Endothelial cell of umbilical vein (primary cell): ENCODE measurements at regions not wholly inside any gene's neighbourhood (a gene's known extent, or its start where the extent isn't known, plus 50 kb on each side); places are given as distances from the start of the nearest gene placed in this dataset.

Source experiments
- BruUV-seq: library from RNA; stranded (reverse); fragments of 400-500 nt; replicated peaks from 2 replicates; lab custom pipeline; 2021; lab: Mats Ljungman, UMichigan
- CTCF ChIA-PET: fragments of 300-600, 350-600 bp; sonication (Branson Sonifier 250); formaldehyde crosslinking; loops from one replicate; lab custom pipeline; 2021; ENCODE audit warnings: antibody characterized with exemption, inconsistent platforms; lab: Charles Lee
- POLR2A ChIA-PET: fragments of 300-600, 350-600 bp; sonication (Branson Sonifier 250); formaldehyde crosslinking; loops from one replicate; lab custom pipeline; 2021; ENCODE audit warnings: antibody characterized with exemption, inconsistent platforms; lab: Charles Lee
- DNase-seq: peaks from one replicate; pipeline ENCODE4 v3.0.0-alpha.2; 2011; ENCODE audit warnings: low read depth, low spot score
- FAIRE-seq: peaks from 2 replicates; lab custom pipeline; 2011; peaks lifted over from hg19 to GRCh38; lab: Jason Lieb, UNC
- H2AFZ ChIP-seq: 2 replicates; pipeline ENCODE4 v1.6.0; 2012; ENCODE audit warnings: low read depth, low read length, control low read depth, inconsistent platforms
- H3K27ac ChIP-seq: 2 replicates; pipeline ENCODE4 v1.5.1; 2011; ENCODE audit warnings: low read depth, mild to moderate bottlenecking, control low read depth, low read length, moderate library complexity; ENCODE audit not compliant: insufficient read depth
- H3K27me3 ChIP-seq, 2 experiments: 2 replicates each; pipeline versions ENCODE4 v1.6.0 to v1.6.1; 2011; ENCODE audit warnings: low read length in 2 of 2, mixed read lengths in 1 of 2; ENCODE audit not compliant: control insufficient read depth in 2 of 2, insufficient read depth in 2 of 2
- H3K36me3 ChIP-seq, 2 experiments: 2 replicates in 1 of 2; 3 replicates in 1 of 2; pipeline ENCODE4 v1.5.1; 2011; ENCODE audit warnings: low read length in 2 of 2, mild to moderate bottlenecking in 1 of 2, moderate library complexity in 1 of 2; ENCODE audit not compliant: control insufficient read depth in 2 of 2, insufficient read depth in 2 of 2; ENCODE audit errors: extremely low read depth in 1 of 2
- H3K4me1 ChIP-seq: 3 replicates; pipeline ENCODE4 v1.5.1; 2011; ENCODE audit warnings: mild to moderate bottlenecking, low read length; ENCODE audit not compliant: control insufficient read depth, insufficient read depth; ENCODE audit errors: extremely low read depth
- H3K4me2 ChIP-seq: 2 replicates; pipeline ENCODE4 v1.6.1; 2011; ENCODE audit warnings: low read length, control low read depth, mixed read lengths; ENCODE audit not compliant: insufficient read depth
- H3K4me3 ChIP-seq, 3 experiments: fragments of 200-600 bp in 1 of 3; sonication (generic), shearing (Covaris generic) in 1 of 3; replicated peaks in 1 of 3; 2 replicates each; pipeline ENCODE4 v1.5.1; 2011 to 2016; ENCODE audit warnings: control low read depth in 3 of 3, low read length in 3 of 3, mild to moderate bottlenecking in 2 of 3, inconsistent platforms in 1 of 3, low read depth in 1 of 3, moderate library complexity in 1 of 3; ENCODE audit not compliant: insufficient read depth in 1 of 3
- H3K79me2 ChIP-seq: 2 replicates; pipeline ENCODE4 v1.6.0; 2012; ENCODE audit warnings: low read length, inconsistent platforms; ENCODE audit not compliant: control insufficient read depth, insufficient read depth
- H3K9ac ChIP-seq: replicated peaks from 2 replicates; pipeline ENCODE3; 2011; ENCODE audit warnings: low read length, control low read depth; ENCODE audit not compliant: insufficient read depth; ENCODE audit errors: extremely low read depth
- H3K9me1 ChIP-seq: replicated peaks from 3 replicates; pipeline ENCODE4 v1.6.0; 2011; ENCODE audit warnings: mild to moderate bottlenecking, low read length; ENCODE audit not compliant: control insufficient read depth, insufficient read depth; ENCODE audit errors: extremely low read depth
- H3K9me3 ChIP-seq: replicated peaks from 2 replicates; pipeline ENCODE4 v1.5.1; 2012; ENCODE audit warnings: low read length, inconsistent platforms; ENCODE audit not compliant: control insufficient read depth, insufficient read depth
- H4K20me1 ChIP-seq: replicated peaks from 2 replicates; pipeline ENCODE3; 2011; ENCODE audit warnings: mild to moderate bottlenecking, low read length; ENCODE audit not compliant: control insufficient read depth, insufficient read depth; ENCODE audit errors: extremely low read depth
- CTCF ChIP-seq, 2 donors: IDR thresholded peaks; 1 replicate in 1 of 2; 2 replicates in 1 of 2; pipeline ENCODE4 v1.5.1; 2011; ENCODE audit warnings: low read length in 2 of 2, mild to moderate bottlenecking in 2 of 2, moderate library complexity in 2 of 2, control low read depth in 1 of 2, inconsistent platforms in 1 of 2, low read depth in 1 of 2; ENCODE audit not compliant: insufficient read depth in 1 of 2; ENCODE audit errors: extremely low read depth in 1 of 2
- EZH2 ChIP-seq: IDR thresholded peaks from 2 replicates; pipeline ENCODE4 v1.6.1; 2012; ENCODE audit warnings: borderline replicate concordance, low read depth, mild to moderate bottlenecking, moderate library complexity, low read length, inconsistent platforms; ENCODE audit not compliant: severe bottlenecking
- FOS ChIP-seq: IDR thresholded peaks from 2 replicates; pipeline ENCODE4 v1.6.1; 2011; ENCODE audit warnings: mild to moderate bottlenecking, low read length, moderate library complexity, borderline replicate concordance; ENCODE audit not compliant: insufficient read depth
- GATA2 ChIP-seq: IDR thresholded peaks from 2 replicates; pipeline ENCODE4 v1.7.0; 2011; ENCODE audit warnings: low read depth, mild to moderate bottlenecking, moderate library complexity, mixed read lengths, low read length; ENCODE audit not compliant: insufficient read length, insufficient read depth
- JUN ChIP-seq: IDR thresholded peaks from 2 replicates; pipeline ENCODE4 v1.6.1; 2011; ENCODE audit warnings: borderline replicate concordance, low read depth; ENCODE audit not compliant: insufficient read length, insufficient read depth
- MAX ChIP-seq: IDR thresholded peaks from 2 replicates; pipeline ENCODE4 v1.6.1; 2011; ENCODE audit not compliant: insufficient read depth, insufficient read length
- MYC ChIP-seq: IDR thresholded peaks from one replicate; pipeline ENCODE4 v1.6.1; 2011; ENCODE audit warnings: mild to moderate bottlenecking, low read depth, low read length
- POLR2A ChIP-seq: IDR thresholded peaks from 2 replicates; pipeline ENCODE4 v1.6.1; 2012; ENCODE audit warnings: low read depth, mild to moderate bottlenecking, control low read depth, low read length
- POLR2AphosphoS5 ChIP-seq: IDR thresholded peaks from 2 replicates; pipeline ENCODE4 v1.6.1; 2012; ENCODE audit warnings: low read depth, mild to moderate bottlenecking, control low read depth, low read length, moderate library complexity; ENCODE audit not compliant: insufficient read depth
- dilution Hi-C: fragments of 300-500 bp; cut with MboI; formaldehyde crosslinking; loops from one replicate; pipeline ENCODE4 v1.15.0; 2019; ENCODE audit warnings: low sequenced_read_pairs; ENCODE audit not compliant: extremely low pct_ligation_motif_present
- intact Hi-C: fragments of 100-400 bp; cut with micrococcal nuclease; formaldehyde crosslinking; loops from one replicate; pipeline ENCODE4 v1.10.0; 2022

GRCh38 chr5:13595978-13596377, 348.5 kb downstream of the DNAH5 start:
- H3K9me3 ChIP-seq: no peaks in the 10 kb centered on the region
- BruUV-seq: no TSS peak
- no peaks in the 10 kb centered on the region for H3K9me1 ChIP-seq
- H3K36me3 ChIP-seq: no peaks in the 10 kb centered on the region
- H3K4me2 ChIP-seq: no peak overlapping the region
- ChIA-PET POLR2A (no interaction called here), CTCF (no interaction called here)
- FAIRE-seq (no peak), DNase-seq (no peak)
- H3K9ac ChIP-seq: no peak overlapping the region
- no peak overlapping the region for H3K27ac ChIP-seq
- no peaks in the 10 kb centered on the region for H3K4me1 ChIP-seq
- H3K4me3 ChIP-seq: no peak overlapping the region
- H3K27me3 ChIP-seq: no peaks in the 10 kb centered on the region
- intact Hi-C loops (no loop called here), dilution Hi-C loops (no loop called here)
- H4K20me1 ChIP-seq: no peaks in the 10 kb centered on the region
- H3K79me2 ChIP-seq: no peaks in the 10 kb centered on the region
- TF ChIP-seq GATA2 (no peak), POLR2AphosphoS5 (no peak), POLR2A (no peak), CTCF (IDR thresholded peaks at IDR 0.05; ENCODE audit: extremely low read depth in 1 of 2, insufficient read depth in 1 of 2, low read depth in 1 of 2, low read length in 2 of 2) (no peak), FOS (no peak), MYC (no peak), JUN (no peak), EZH2 (no peak), MAX (no peak)
- no peak overlapping the region for H2AFZ ChIP-seq
